ENCODE measurements at regions not wholly inside any gene's neighbourhood (a gene's known extent, or its start where the extent isn't known, plus 50 kb on each side); places are given as distances from the start of the nearest gene placed in this dataset.

DNA sequence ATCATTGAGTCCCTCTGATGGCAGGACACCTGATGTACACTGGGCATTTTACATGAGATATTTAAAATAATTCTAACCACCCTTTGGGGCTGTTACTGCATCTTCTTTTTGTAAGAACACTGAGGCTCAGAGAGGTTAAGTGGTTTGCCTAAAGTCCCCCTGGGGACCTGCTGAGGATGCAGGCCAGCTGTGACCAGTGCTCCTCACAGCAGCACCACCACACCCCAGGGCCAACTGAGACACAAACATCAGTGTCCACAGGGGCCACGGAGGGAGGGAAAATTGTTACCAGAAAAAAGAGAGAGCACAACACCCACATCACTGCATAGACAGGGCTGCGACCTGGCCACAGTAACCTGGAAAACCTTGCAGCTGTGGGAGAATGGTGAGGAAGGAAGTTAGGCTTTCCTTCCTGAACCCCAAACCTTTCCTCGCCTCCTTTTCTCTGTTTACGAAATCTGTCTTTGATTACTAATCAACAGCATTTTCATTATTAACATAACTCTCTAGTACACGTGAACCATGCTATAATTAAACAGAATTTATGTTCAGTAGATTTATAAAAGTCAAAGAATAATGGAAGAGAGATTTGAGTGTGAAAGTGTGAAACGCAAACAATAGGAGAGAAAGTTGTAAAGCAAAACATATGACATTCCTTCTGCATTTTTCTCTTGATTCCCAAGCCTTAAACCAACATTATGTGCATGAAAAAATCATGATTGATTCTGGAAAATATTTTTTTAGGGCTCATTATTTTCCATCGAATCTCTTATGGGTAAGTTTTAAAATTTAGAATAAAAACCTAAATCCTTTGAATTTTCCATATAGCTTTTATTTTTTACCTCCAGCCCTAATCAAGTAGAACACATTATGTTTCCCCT is 228.1 kb upstream of the DAPK1 start:
- TF ChIP-seq, protein P1, sequence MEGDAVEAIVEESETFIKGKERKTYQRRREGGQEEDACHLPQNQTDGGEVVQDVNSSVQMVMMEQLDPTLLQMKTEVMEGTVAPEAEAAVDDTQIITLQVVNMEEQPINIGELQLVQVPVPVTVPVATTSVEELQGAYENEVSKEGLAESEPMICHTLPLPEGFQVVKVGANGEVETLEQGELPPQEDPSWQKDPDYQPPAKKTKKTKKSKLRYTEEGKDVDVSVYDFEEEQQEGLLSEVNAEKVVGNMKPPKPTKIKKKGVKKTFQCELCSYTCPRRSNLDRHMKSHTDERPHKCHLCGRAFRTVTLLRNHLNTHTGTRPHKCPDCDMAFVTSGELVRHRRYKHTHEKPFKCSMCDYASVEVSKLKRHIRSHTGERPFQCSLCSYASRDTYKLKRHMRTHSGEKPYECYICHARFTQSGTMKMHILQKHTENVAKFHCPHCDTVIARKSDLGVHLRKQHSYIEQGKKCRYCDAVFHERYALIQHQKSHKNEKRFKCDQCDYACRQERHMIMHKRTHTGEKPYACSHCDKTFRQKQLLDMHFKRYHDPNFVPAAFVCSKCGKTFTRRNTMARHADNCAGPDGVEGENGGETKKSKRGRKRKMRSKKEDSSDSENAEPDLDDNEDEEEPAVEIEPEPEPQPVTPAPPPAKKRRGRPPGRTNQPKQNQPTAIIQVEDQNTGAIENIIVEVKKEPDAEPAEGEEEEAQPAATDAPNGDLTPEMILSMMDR (IDR thresholded peaks at IDR 0.05), result no peak
- TF ChIP-seq POLR2A (IDR thresholded peaks at IDR 0.05) (no peak), POLR2AphosphoS5 (IDR thresholded peaks at IDR 0.05; ENCODE audit: insufficient read depth in 1 of 2, low read depth in 1 of 2) (no peak)

Data from vagina (tissue), 2 donors.